GM19193 (cell line): ENCODE measurements at regions not wholly inside any gene's neighbourhood (a gene's known extent, or its start where the extent isn't known, plus 50 kb on each side); places are given as distances from the start of the nearest gene placed in this dataset.

ENCODE experiments used
- POLR2A ChIP-seq: IDR thresholded peaks from 4 replicates; pipeline ENCODE4 v1.6.1; 2011; ENCODE audit not compliant: insufficient read depth, insufficient read length; ENCODE audit errors: extremely low read depth

DNA sequence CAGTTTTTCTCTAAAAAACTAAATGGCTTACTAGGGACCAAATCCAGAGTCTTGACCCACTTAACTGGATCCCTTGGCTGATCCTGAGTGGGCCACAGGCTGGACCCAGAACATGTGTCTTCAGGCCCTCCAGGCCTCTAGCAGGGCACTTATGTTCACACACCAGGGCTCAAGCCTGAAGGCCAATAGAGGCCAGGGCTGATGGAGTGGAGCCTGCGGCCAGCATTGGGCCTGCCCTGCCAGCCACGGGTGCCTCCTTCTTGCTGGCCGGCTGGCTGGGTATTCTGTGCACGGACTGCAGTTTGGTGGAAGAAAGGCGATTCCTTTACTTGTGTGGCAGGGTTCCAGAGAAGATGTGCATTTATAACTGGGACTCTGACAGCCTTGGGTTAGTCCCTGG lies 103.0 kb upstream of the ZNF32 start:
- TF ChIP-seq POLR2A: no peak

DNA sequence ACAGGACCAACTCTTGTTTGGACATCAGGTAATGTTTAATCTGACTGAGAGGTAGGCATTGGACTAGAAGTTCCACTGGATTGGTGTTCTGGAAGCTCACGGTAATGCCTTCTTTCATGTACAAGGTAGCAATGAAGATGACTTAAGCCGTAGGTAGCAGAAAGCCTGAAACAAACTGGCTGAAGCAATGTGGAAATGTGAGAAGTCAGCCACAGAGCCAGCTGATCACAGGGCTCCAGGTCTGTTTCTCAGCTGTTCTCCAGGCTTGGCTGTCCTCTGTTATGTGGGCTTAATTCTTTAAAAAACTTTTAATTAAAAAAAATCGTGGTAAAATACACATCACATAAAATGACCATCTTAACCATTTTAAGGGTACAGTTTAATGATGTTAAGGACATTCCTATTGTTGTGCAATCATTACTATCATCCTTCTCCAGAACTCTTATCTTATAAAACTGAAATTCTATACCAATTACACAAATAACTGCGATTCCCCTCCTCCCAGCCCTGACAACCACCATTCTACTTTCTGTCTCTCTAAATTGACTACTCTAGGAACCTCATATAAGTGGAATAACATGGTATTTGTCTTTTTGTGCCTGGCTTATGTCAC lies 101.4 kb upstream of the ZNF32 start:
- no peak for TF ChIP-seq POLR2A

DNA sequence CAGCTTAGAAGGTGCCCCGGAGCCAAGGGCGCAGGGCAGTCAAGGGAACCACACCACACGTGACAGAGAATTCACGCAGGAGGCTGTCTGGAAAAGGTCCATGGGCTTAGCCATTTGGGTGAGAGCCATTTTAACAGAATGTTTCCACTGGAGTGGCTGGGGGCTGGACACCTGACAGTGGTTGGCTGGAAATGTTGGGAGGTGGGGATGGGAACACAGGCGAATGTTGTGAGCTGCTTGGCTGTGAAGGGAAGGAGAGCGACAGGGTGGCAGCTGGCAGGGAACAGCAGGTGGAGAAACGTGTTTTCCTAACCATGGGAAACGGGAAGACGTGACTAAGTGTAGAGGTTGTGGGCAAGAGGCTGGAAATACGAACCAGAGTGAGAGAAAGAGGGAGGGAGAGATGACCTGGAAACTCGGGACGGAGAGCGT lies 100.5 kb upstream of the ZNF32 start:
- no peak for TF ChIP-seq POLR2A

DNA sequence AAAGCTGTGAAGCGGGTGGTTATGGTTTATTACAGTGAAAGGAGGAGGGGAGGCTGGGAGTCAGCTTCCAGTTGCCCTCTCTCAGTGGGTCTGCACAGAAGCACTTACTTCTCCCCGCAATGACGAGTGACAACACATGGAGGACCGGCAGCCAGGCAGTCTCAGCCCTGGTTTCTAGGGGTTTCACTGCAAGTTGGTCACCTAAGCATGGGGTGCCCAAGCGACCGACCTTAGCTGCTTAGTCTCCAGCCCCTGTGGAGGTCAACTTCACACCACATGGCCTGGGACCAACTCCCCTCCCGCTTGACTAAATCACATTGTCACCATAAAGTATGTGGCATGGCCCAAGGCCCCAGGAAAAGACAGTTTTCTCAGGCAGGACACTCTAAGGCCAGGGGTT lies 99.9 kb upstream of the ZNF32 start:
- TF ChIP-seq POLR2A: no peak

DNA sequence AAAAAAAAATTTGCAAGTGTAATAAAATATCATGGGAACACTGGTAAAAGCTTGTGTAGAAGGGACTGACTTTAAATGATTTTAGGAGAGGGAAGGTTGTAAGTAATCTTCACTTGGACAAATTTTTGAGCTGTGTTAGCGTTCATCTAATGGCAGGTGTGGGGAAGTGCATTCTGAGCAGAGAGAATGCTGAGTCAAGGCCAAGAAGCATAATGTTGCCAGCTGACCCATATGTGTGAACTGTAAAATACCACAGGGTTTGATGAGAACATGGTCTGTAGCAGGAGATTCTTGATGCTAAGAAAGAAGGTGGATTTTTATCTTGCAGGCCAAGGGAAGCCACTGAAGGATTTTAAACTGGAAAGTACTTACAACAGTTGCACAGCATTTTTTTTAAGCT lies 98.2 kb upstream of the ZNF32 start:
- TF ChIP-seq POLR2A: no peak

DNA sequence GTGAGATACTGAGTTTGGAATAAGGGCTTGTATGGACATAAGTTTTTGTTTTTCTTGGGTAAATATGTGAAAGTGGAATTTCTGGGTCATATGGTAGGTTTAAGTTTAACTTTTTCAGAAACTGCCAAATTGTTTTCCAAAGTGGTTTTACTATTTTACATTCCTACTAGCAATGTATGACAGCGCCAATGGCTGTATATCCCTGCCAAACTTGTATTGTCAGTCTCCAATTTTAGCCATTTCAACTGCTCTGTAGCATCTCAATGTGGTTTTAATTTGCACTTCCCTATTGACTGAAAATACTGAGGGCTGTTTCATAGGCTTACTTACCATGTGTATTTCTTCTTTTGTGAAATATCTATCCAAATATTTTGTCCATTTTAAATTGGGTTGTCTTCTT lies 90.5 kb upstream of the ZNF32 start:
- TF ChIP-seq POLR2A: no peak

DNA sequence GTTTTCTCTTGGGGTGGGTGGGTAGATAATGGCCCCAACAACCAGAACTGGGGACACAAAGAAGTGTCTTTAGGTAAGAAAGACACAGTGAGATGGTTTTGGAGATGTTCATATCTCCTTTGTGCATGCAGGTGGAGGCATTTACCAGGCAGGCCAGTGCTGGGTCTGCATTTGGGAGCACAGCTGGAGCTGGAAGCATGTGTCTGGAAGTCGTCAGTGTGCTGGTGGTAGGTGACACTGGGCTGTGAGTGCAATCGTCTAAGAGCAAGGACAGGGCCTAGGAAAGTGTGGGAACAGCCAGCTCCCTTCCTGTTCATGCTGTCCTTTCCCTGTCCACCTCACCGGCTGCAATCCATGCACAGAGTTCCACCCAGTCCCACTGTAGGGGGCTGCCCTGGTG lies 88.3 kb upstream of the ZNF32 start:
- TF ChIP-seq POLR2A: no peak

DNA sequence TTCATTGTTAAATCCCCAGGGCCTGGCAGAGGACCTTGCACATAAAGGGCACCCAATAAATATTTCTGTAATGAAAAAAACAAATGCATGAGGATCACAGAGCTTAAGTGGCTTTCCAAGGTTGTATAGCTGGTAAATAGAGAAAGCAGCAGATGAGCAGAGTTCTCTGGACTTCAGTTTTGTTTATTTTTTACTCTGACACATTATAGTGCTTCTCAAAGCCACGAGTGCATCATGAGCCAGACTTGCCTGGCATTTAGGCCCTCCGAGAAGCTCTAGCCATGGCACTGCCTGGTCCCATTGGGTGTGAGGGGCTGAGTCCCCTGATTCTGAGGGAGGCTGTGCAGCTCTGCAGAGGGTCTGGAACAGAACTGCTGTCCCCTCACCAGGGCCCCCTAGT lies 87.2 kb upstream of the ZNF32 start:
- TF ChIP-seq POLR2A: no peak

DNA sequence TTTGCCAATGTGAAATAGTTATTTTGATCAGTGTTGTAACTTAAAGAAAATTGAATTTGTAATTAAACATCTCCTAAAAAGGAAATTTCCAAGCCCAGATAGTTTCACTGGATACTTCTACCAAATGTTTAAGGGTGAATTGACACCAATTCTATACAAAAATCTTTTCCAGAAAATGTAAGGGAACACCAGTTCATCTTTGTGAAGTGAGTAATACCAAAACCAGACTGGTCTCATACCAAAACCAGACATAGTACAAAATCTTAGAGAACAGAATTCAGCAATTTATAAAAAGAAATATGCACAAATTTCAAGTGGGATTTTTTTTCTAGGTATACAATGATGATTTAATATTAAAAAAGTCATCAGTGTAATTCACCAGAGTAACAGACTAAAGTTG lies 86.0 kb upstream of the ZNF32 start:
- TF ChIP-seq POLR2A: no peak

DNA sequence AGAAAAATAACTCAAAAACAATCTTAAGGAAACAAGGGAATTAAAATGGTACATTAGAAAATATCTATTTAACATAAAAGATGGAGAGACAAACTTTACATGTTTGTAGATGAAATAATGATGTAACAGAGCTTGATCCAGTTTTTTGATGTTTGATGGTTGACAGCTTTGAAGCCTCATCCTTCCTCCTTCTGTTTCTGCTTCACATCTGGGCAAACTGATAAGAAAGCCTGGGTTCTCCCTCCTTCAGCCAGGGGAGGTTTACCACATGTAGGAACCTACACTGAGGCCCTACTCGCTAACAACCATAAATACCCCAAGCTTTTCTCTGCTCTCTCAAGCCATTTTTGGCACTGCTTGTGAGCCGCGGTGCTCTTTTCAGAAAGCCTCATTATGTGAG lies 82.8 kb upstream of the ZNF32 start:
- no peak for TF ChIP-seq POLR2A

DNA sequence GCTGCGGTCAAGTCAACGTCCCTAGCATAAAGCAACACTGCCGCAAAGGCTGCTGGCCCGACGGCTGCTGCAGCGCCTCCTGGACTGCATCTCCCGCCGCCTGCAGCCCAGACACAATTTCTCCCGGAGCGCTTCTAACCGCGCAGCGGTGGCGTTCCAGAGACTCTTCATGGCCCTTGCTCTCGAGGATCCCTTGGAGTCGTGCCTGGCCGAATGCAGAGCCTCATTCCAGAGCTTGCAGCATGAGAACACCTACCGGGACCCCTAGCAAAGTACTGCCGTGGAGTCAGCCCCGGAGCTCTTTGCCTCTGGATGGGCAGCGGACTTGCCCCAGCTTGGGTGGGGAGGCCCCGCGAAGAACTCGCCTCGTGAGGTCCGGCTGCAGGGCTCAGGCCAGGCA lies 79.7 kb upstream of the ZNF32 start:
- no peak for TF ChIP-seq POLR2A

DNA sequence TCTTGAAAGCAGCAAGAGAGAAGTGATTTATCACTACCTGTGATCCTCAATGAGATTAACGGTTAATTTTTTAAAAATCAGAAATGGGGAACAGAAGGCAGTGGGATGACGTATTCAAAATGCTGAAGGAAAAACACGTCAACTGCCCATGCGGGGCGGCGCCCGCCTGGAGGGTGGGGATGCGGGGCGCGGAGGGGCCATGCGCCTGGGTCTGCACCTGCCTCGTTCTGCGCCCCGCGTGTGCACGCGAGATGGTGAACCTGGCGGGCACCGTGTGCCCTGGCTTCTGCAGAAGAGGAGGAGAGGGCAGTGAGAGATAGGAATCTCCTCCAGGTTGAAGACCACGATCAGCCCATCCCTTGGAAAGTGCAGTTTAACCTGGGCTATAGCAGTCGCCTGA lies 79.3 kb upstream of the ZNF32 start:
- TF ChIP-seq POLR2A: no peak

DNA sequence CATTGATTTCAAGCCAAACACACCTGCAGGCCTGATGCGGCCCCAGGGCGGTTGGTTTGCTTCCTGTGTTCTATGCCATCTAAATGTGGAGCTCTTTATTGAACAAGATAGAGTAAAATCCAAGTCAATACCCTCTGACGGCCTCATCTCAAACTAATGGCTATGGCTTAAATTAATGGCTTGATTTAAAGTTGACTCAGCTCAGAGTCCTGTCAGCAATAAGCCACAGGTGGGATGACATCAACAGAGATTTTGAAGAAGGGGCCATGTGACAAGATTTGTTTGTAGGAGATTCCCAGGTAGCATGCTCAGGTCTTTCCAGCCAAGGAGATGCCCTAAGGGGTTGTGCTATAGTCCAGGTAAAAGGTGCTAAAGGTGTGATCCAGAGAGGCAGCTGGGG lies 66.7 kb upstream of the ZNF32 start:
- no peak for TF ChIP-seq POLR2A

DNA sequence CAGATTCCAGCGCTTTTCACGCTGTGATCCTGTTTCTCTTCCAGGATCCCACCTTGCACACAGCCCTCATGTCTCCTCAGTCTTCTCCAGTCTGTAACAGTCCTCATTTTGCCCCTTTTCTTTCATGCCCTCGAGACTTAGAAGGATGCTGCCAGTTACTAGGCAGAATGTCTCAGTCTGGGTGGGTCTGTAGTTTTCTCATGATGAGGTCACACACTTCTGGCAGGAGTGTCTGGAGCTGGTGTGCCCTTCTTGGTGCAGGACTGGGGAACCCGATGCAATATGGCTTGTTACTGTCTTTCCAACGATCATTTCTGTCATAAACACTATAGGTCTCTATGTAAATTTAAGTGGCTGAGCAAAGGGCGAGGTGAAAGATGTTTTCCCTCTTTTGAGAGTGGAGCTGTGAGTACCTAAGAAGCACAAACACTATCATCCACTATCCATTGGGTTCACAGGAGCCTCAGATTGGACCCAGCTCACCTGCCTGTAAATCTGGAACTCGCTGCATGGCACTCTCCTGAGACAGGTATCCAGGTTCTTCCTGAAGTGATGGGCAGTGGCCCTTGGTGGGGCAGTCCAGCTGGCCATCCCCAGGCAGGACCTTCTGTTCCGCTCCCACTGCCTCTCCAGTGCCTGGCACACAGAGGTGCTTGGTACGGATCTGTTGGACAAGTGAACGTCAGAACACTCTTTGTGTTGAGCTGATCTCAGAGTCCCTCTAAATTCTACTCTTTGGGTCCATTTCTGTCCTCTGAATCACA lies 64.3 kb upstream of the ZNF32 start:
- TF ChIP-seq POLR2A: no peak

DNA sequence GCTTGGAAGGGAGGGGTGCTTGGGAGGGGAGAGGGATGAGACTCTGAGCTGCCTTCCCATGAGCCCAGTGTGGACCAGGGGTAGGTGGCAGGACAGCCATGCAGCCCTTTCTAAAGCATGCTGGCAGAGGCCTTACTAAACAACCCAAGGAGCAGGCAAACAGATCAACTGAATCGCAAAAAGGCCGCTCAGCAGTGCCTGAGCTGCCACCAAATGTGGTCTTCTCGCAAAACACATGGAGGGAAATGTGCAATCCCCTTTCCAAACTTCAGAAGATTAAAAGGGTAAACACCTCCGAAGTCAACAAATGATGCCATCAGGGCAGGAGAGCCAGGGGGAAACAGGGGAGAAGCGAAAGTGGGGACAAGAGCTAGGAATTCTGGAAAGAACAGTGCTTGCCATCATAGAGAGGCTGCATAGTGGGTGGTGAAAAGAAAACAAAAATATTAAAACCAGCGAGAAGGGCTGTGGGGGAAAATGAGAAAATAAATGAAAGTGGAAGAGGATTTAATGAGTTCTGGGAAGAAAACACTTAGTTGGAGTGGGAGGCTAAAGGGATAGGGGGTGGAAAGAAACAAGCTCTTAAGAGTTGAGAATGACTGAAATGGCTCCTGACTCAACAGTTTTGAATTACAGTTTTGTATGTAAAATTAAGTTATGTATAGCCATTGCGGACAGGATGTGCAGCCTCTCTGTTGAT lies 62.2 kb upstream of the ZNF32 start:
- no peak for TF ChIP-seq POLR2A

DNA sequence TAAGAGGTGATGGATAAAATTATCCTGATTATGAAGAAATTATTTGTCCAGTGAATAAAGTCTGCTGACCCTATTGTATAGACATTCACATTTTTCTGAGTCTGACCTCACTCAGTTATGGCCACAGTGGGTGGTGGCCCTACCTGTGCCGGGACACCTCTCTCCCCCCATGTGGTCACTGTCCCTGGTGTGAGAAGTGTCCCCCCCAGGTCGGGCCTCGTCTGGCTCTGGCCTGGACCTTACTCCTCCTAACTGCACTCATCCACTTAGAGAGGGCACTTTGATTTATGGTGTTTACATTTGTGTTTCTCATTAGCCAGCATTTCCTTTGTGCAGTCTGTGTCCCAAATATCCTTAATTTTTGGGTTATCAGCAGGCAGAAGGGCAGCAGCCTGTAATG lies 59.6 kb upstream of the ZNF32 start:
- no peak for TF ChIP-seq POLR2A
